ENCODE measurements at regions not wholly inside any gene's neighbourhood (a gene's known extent, or its start where the extent isn't known, plus 50 kb on each side); places are given as distances from the start of the nearest gene placed in this dataset.

GRCh38 chr11:81337756-81338155 is 1395.9 kb downstream of the FAM181B start:
- TF ChIP-seq POLR2AphosphoS5 (IDR thresholded peaks at IDR 0.05) (no peak), POLR2A (IDR thresholded peaks at IDR 0.05) (no peak), CTCF (IDR thresholded peaks at IDR 0.05) (no peak), EP300 (IDR thresholded peaks at IDR 0.05) (no peak)

Measured in sigmoid colon (tissue), 4 donors.